ENCODE measurements at regions not wholly inside any gene's neighbourhood (a gene's known extent, or its start where the extent isn't known, plus 50 kb on each side); places are given as distances from the start of the nearest gene placed in this dataset.

- no peaks in the 10 kb centered on the region for H3K4me1 ChIP-seq
- no peak for DNase-seq
- 96 to 100% methylated on average over 4 of the region's 4 CpGs for WGBS, 2 donors
- H3K4me3 ChIP-seq (replicated peaks in 1 of 3), result no peak overlapping the region
- H3K36me3 ChIP-seq, result no peaks in the 10 kb centered on the region
- no peak for TF ChIP-seq CTCF (IDR thresholded peaks at IDR 0.05)
- TF ChIP-seq POLR2A (IDR thresholded peaks at IDR 0.05), result no peak
- H3K9me3 ChIP-seq, result no peaks in the 10 kb centered on the region
- intact Hi-C loops (cut with DNase I), result no loop called here
- H3K27ac ChIP-seq, result no peak overlapping the region
- no peaks in the 10 kb centered on the region for H3K27me3 ChIP-seq
Measured at GRCh38 chr2:71842744-71843143, 304.9 kb downstream of the CYP26B1 start.

GRCh38 chr2:71839826-71840225, 307.8 kb downstream of the CYP26B1 start:
- Histone ChIP-seq H3K36me3 (no peaks in the 10 kb centered on the region), H3K27me3 (no peaks in the 10 kb centered on the region), H3K9me3 (no peaks in the 10 kb centered on the region), H3K27ac (no peak overlapping the region), H3K4me1 (no peaks in the 10 kb centered on the region), H3K4me3 (replicated peaks in 1 of 3) (no peak overlapping the region)
- 73 to 88% methylated on average over 2 of the region's 2 CpGs for WGBS, 2 donors
- DNase-seq, result no peak
- intact Hi-C loops (cut with DNase I), result no loop called here
- TF ChIP-seq CTCF (IDR thresholded peaks at IDR 0.05) (no peak), POLR2A (IDR thresholded peaks at IDR 0.05) (no peak)

- no peaks in the 10 kb centered on the region for H3K9me3 ChIP-seq
- H3K27me3 ChIP-seq, result no peaks in the 10 kb centered on the region
- intact Hi-C loops (cut with DNase I), result no loop called here
- DNase-seq, result no peak
- H3K27ac ChIP-seq, result no peak overlapping the region
- TF ChIP-seq CTCF (IDR thresholded peaks at IDR 0.05), result no peak
- TF ChIP-seq POLR2A (IDR thresholded peaks at IDR 0.05), result no peak
- WGBS, 2 donors, result 96 to 98% methylated on average over 2 of the region's 2 CpGs
- no peaks in the 10 kb centered on the region for H3K36me3 ChIP-seq
- no peak overlapping the region for H3K4me3 ChIP-seq (replicated peaks in 1 of 3)
- H3K4me1 ChIP-seq, result peaks cover 0 to 12% of the 10 kb centered on the region in 2 donors
Measured at GRCh38 chr2:71834796-71835195, 312.9 kb downstream of the CYP26B1 start.

GRCh38 chr2:71833855-71834560, 313.7 kb downstream of the CYP26B1 start:
- intact Hi-C loops (cut with DNase I), result no loop called here
- H3K9me3 ChIP-seq, result no peaks in the 10 kb centered on the region
- peaks cover 0 to 12% of the 10 kb centered on the region in 2 donors for H3K4me1 ChIP-seq
- DNase-seq, result peak; percentile 3 to 12
- TF ChIP-seq CTCF (IDR thresholded peaks at IDR 0.05) (no peak), POLR2A (IDR thresholded peaks at IDR 0.05) (no peak)
- H3K4me3 ChIP-seq (replicated peaks in 1 of 3), result no peak overlapping the region
- no peaks in the 10 kb centered on the region for H3K27me3 ChIP-seq
- no peaks in the 10 kb centered on the region for H3K36me3 ChIP-seq
- WGBS, 2 donors, result 64 to 83% methylated on average over 6 of the region's 6 CpGs
- no peak overlapping the region for H3K27ac ChIP-seq

GRCh38 chr2:71833272-71833671, 314.4 kb downstream of the CYP26B1 start:
- Histone ChIP-seq H3K4me1 (peaks cover 0 to 12% of the 10 kb centered on the region in 2 donors), H3K4me3 (replicated peaks in 1 of 3) (no peak overlapping the region), H3K9me3 (no peaks in the 10 kb centered on the region), H3K27me3 (no peaks in the 10 kb centered on the region), H3K27ac (no peak overlapping the region), H3K36me3 (no peaks in the 10 kb centered on the region)
- WGBS, 2 donors, result 75 to 98% methylated on average over 4 of the region's 4 CpGs
- no peak for DNase-seq
- TF ChIP-seq CTCF (IDR thresholded peaks at IDR 0.05) (no peak), POLR2A (IDR thresholded peaks at IDR 0.05) (no peak)
- intact Hi-C loops (cut with DNase I), result no loop called here
